ENCODE measurements at regions not wholly inside any gene's neighbourhood (a gene's known extent, or its start where the extent isn't known, plus 50 kb on each side); places are given as distances from the start of the nearest gene placed in this dataset.

GRCh38 chrX:26653050-26653449 is 437.1 kb downstream of the MAGEB5 start:
- Histone ChIP-seq H3K27me3 (no peaks in the 10 kb centered on the region), H3K4me1 (no peaks in the 10 kb centered on the region), H3K9me3 (peaks cover 22 to 55% of the 10 kb centered on the region in 2 donors), H3K4me3 (no peak overlapping the region), H3K36me3 (no peaks in the 10 kb centered on the region), H3K27ac (no peak overlapping the region)
- TF ChIP-seq POLR2A (IDR thresholded peaks at IDR 0.05) = no peak
- no peak for TF ChIP-seq POLR2AphosphoS5 (IDR thresholded peaks at IDR 0.05)
- TF ChIP-seq CTCF (IDR thresholded peaks at IDR 0.05) = no peak
- no peak for DNase-seq (ENCODE audit: low spot score in 2 of 2)
- intact Hi-C loops (cut with DNase I; ENCODE audit: low total_unique reads) = no loop called here

- DNase-seq (ENCODE audit: low spot score in 2 of 2) = no peak
- intact Hi-C loops (cut with DNase I; ENCODE audit: low total_unique reads) = no loop called here
- Histone ChIP-seq H3K27me3 (no peaks in the 10 kb centered on the region), H3K4me1 (no peaks in the 10 kb centered on the region), H3K36me3 (no peaks in the 10 kb centered on the region), H3K27ac (no peak overlapping the region), H3K9me3 (peaks cover 22 to 58% of the 10 kb centered on the region in 2 donors), H3K4me3 (no peak overlapping the region)
- no peak for TF ChIP-seq POLR2AphosphoS5 (IDR thresholded peaks at IDR 0.05)
These were observed 435.8 kb downstream of the MAGEB5 start for GRCh38 chrX:26651755-26652154.

- TF ChIP-seq POLR2AphosphoS5 (IDR thresholded peaks at IDR 0.05) (no peak), POLR2A (IDR thresholded peaks at IDR 0.05) (no peak), CTCF (IDR thresholded peaks at IDR 0.05) (no peak)
- H3K36me3 ChIP-seq = no peaks in the 10 kb centered on the region
- no peak for DNase-seq (ENCODE audit: low spot score in 2 of 2)
- intact Hi-C loops (cut with DNase I; ENCODE audit: low total_unique reads) = no loop called here
- peaks cover 22 to 49% of the 10 kb centered on the region in 2 donors for H3K9me3 ChIP-seq
- no peaks in the 10 kb centered on the region for H3K4me1 ChIP-seq
- H3K27ac ChIP-seq = no peak overlapping the region
- no peak overlapping the region for H3K4me3 ChIP-seq
- no peaks in the 10 kb centered on the region for H3K27me3 ChIP-seq
These were observed 433.6 kb downstream of the MAGEB5 start for GRCh38 chrX:26649534-26649933.

- no peak overlapping the region for H3K27ac ChIP-seq
- intact Hi-C loops (cut with DNase I; ENCODE audit: low total_unique reads) = no loop called here
- H3K4me1 ChIP-seq = no peaks in the 10 kb centered on the region
- peaks cover 0 to 9% of the 10 kb centered on the region in 2 donors for H3K27me3 ChIP-seq
- H3K9me3 ChIP-seq = no peaks in the 10 kb centered on the region
- DNase-seq (ENCODE audit: low spot score in 2 of 2) = no peak
- no peak for TF ChIP-seq CTCF (IDR thresholded peaks at IDR 0.05)
- no peak for TF ChIP-seq POLR2AphosphoS5 (IDR thresholded peaks at IDR 0.05)
- TF ChIP-seq POLR2A (IDR thresholded peaks at IDR 0.05) = no peak
- no peak overlapping the region for H3K4me3 ChIP-seq
- H3K36me3 ChIP-seq = no peaks in the 10 kb centered on the region
These were observed 415.4 kb downstream of the MAGEB5 start for GRCh38 chrX:26631385-26631784.

- no peaks in the 10 kb centered on the region for H3K27me3 ChIP-seq
- H3K27ac ChIP-seq = no peak overlapping the region
- intact Hi-C loops (cut with DNase I; ENCODE audit: low total_unique reads) = no loop called here
- no peak overlapping the region for H3K4me3 ChIP-seq
- no peak for DNase-seq (ENCODE audit: low spot score in 2 of 2)
- TF ChIP-seq POLR2AphosphoS5 (IDR thresholded peaks at IDR 0.05) = no peak
- TF ChIP-seq POLR2A (IDR thresholded peaks at IDR 0.05) = no peak
- no peak for TF ChIP-seq CTCF (IDR thresholded peaks at IDR 0.05)
- no peaks in the 10 kb centered on the region for H3K9me3 ChIP-seq
- H3K36me3 ChIP-seq = no peaks in the 10 kb centered on the region
- no peaks in the 10 kb centered on the region for H3K4me1 ChIP-seq
These were observed 398.0 kb downstream of the MAGEB5 start for GRCh38 chrX:26613956-26614355.

GRCh38 chrX:26606971-26607370 is 391.0 kb downstream of the MAGEB5 start:
- intact Hi-C loops (cut with DNase I; ENCODE audit: low total_unique reads) = no loop called here
- Histone ChIP-seq H3K27me3 (peaks cover 0 to 7% of the 10 kb centered on the region in 2 donors), H3K36me3 (no peaks in the 10 kb centered on the region), H3K9me3 (no peaks in the 10 kb centered on the region), H3K4me3 (no peak overlapping the region), H3K27ac (no peak overlapping the region), H3K4me1 (no peaks in the 10 kb centered on the region)
- no peak for TF ChIP-seq POLR2AphosphoS5 (IDR thresholded peaks at IDR 0.05)
- TF ChIP-seq CTCF (IDR thresholded peaks at IDR 0.05) = no peak
- TF ChIP-seq POLR2A (IDR thresholded peaks at IDR 0.05) = no peak
- no peak for DNase-seq (ENCODE audit: low spot score in 2 of 2)
